ENCODE measurements at regions not wholly inside any gene's neighbourhood (a gene's known extent, or its start where the extent isn't known, plus 50 kb on each side); places are given as distances from the start of the nearest gene placed in this dataset.

DNA sequence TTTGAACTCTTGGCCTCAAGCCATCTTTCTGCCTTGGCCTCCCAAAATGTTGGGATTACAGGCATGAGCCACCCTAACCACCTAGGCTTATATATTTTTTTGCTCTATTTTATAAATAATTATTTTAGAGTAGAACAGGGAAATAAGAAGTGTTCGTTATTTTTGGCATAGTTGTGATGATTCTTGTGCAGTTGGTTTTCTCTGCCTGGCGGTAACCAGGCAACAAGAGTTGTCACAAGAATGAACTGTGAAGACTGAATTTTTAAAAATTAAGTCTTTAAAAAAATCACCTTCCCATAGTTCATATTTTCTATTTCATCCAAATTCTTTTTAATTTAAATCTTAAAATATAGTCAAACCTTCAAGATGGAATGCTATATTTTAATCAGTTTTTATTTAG is 310.2 kb downstream of the ARL6IP6 start:
- no peaks in the 10 kb centered on the region for H3K36me3 ChIP-seq (ENCODE audit: control insufficient read depth, insufficient read depth, low read length)
- no peaks in the 10 kb centered on the region; the same call in 1 of the 2 replicates for H3K4me1 ChIP-seq (ENCODE audit: control insufficient read depth, insufficient read depth, low read length)
- H3K27ac ChIP-seq (ENCODE audit: low read length): no peak overlapping the region
- H3K9me3 ChIP-seq (ENCODE audit: control insufficient read depth, insufficient read depth, low read length): no peaks in the 10 kb centered on the region
- DNase-seq (ENCODE audit: low read depth, low spot score): no peak
- no CpG with 5 or more reads among the region's 2 CpGs for WGBS (ENCODE audit: insufficient coverage, insufficient read length)
- no peak overlapping the region for H3K4me3 ChIP-seq (ENCODE audit: low read length)
- H3K27me3 ChIP-seq (ENCODE audit: control insufficient read depth, insufficient read depth, low read length): no peaks in the 10 kb centered on the region

DNA sequence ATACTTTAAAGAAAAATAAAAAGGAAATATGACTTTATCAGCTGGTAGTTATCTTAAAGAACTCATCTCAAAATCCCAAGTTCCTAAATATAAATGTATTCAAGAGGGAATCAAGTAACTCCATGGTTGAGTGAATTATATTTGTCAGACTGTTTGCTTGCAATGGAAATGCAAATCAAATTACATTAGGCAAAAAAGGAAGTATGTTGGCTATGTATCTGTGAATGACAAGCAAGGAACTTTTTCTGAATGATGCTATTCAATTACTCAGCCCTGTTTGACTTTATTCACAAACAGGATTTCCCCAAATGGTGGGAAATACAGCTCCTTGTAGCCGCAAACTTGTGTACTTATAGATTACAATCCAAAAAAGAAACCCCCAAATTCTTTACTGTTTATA is 309.1 kb downstream of the ARL6IP6 start:
- DNase-seq (ENCODE audit: low read depth, low spot score): no peak
- no peak overlapping the region for H3K4me3 ChIP-seq (ENCODE audit: low read length)
- no peaks in the 10 kb centered on the region for H3K27me3 ChIP-seq (ENCODE audit: control insufficient read depth, insufficient read depth, low read length)
- H3K4me1 ChIP-seq (ENCODE audit: control insufficient read depth, insufficient read depth, low read length): no peaks in the 10 kb centered on the region; the same call in 1 of the 2 replicates
- H3K36me3 ChIP-seq (ENCODE audit: control insufficient read depth, insufficient read depth, low read length): no peaks in the 10 kb centered on the region
- no peak overlapping the region for H3K27ac ChIP-seq (ENCODE audit: low read length)
- no peaks in the 10 kb centered on the region for H3K9me3 ChIP-seq (ENCODE audit: control insufficient read depth, insufficient read depth, low read length)
- WGBS (ENCODE audit: insufficient coverage, insufficient read length): no CpG with 5 or more reads among the region's 1 CpG

DNA sequence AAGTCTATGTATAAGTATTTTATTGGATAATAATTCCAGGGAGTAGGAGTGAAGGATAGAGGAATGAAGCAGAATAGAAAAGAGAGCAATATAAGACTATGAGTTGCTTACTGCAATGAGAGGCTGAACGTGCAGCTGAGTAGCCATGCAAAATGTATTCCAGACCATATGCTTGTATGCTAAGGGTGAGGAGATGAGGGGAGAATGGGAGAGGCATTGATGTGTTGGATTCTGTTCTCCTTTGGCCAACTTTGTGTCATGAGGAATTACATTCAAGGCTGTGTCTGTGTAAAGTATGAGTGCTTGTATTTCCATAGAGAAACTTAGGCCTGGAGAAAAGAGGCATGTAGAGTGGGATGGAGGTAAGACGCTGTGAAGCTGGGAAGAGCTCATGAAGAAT is 301.8 kb downstream of the ARL6IP6 start:
- no peak overlapping the region for H3K27ac ChIP-seq (ENCODE audit: low read length)
- H3K4me1 ChIP-seq (ENCODE audit: control insufficient read depth, insufficient read depth, low read length): no peaks in the 10 kb centered on the region; the same call in 1 of the 2 replicates
- no peak for DNase-seq (ENCODE audit: low read depth, low spot score)
- no CpG with 5 or more reads among the region's 2 CpGs for WGBS (ENCODE audit: insufficient coverage, insufficient read length)
- H3K4me3 ChIP-seq (ENCODE audit: low read length): no peak overlapping the region
- H3K27me3 ChIP-seq (ENCODE audit: control insufficient read depth, insufficient read depth, low read length): no peaks in the 10 kb centered on the region
- H3K36me3 ChIP-seq (ENCODE audit: control insufficient read depth, insufficient read depth, low read length): no peaks in the 10 kb centered on the region
- H3K9me3 ChIP-seq (ENCODE audit: control insufficient read depth, insufficient read depth, low read length): no peaks in the 10 kb centered on the region

DNA sequence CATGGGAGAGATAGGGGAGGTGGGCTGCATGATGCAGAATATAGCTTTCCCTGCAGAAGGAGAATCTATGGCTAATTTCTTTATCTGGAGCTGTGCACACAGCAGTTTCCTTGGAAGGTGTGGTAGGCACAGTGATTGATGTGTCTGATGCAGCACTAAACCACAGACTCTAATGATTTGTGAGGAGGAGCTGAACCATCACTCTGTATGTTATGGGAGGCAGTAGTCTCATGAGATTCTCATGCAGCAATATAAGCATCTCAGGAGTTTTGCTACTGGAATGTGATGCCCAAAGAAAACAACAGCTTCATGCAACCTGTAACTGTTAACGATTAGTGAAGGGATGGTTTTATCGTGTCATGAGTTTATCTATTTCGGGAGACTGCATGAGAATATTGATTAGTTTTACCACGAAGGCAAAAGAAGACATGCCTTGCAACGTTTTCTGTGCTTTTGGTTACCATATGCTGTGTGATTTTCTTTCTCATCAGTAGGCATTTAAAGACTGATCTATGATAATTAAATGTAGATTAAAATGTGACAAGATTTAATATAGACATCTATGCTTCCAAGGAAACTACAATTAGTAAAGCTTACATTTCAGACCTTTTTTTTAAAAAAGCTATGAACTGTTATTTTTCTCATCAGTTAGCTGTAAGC is 286.8 kb downstream of the ARL6IP6 start:
- no peaks in the 10 kb centered on the region for H3K4me1 ChIP-seq (ENCODE audit: control insufficient read depth, insufficient read depth, low read length)
- H3K27ac ChIP-seq (ENCODE audit: low read length): no peak overlapping the region
- no peak for DNase-seq (ENCODE audit: low read depth, low spot score)
- no peaks in the 10 kb centered on the region for H3K9me3 ChIP-seq (ENCODE audit: control insufficient read depth, insufficient read depth, low read length)
- H3K27me3 ChIP-seq (ENCODE audit: control insufficient read depth, insufficient read depth, low read length): no peaks in the 10 kb centered on the region
- WGBS (ENCODE audit: insufficient coverage, insufficient read length): no CpG with 5 or more reads among the region's 5 CpGs
- no peaks in the 10 kb centered on the region for H3K36me3 ChIP-seq (ENCODE audit: control insufficient read depth, insufficient read depth, low read length)
- H3K4me3 ChIP-seq (ENCODE audit: low read length): no peak overlapping the region

DNA sequence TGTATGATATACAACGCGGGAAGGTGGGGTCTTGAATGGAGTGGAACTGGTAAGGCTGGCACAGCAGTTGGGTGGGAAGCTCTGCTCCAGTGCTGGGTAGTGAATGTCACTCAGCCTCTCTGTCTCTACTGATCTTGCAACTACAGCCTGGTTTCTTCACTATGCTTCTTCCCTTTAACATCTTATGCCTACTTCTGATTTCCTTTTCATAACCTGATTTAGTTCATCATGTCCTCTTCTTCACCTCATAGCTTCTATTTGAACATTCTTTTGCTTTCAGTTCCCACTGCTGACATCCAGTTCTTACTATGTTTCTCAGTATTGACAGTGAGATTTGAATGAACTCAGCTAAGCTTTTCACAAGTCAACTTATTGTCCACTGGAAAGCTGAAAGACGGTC is 286.2 kb downstream of the ARL6IP6 start:
- DNase-seq (ENCODE audit: low read depth, low spot score): no peak
- no peak overlapping the region for H3K4me3 ChIP-seq (ENCODE audit: low read length)
- WGBS (ENCODE audit: insufficient coverage, insufficient read length): no CpG with 5 or more reads among the region's 3 CpGs
- H3K27me3 ChIP-seq (ENCODE audit: control insufficient read depth, insufficient read depth, low read length): no peaks in the 10 kb centered on the region
- H3K36me3 ChIP-seq (ENCODE audit: control insufficient read depth, insufficient read depth, low read length): no peaks in the 10 kb centered on the region
- H3K4me1 ChIP-seq (ENCODE audit: control insufficient read depth, insufficient read depth, low read length): no peaks in the 10 kb centered on the region
- H3K27ac ChIP-seq (ENCODE audit: low read length): no peak overlapping the region
- no peaks in the 10 kb centered on the region for H3K9me3 ChIP-seq (ENCODE audit: control insufficient read depth, insufficient read depth, low read length)

DNA sequence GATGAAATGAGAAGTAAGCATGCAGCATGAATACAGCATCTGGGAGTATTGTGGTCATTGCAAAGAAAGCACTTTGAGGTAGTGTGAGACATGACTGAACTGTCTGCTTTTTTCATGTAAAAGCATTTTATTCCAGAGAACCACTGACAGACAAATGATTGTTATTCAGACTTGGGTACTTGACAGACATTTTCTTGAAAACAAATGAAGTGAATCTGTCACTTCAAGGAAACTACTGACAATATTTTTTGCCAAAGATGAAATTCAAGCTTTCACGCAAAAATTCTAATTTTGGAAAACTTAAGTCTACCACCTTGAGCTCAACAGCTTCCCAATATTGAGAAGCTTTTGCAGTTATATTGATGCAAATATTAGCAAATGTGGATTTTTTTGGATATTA is 255.7 kb downstream of the ARL6IP6 start:
- WGBS (ENCODE audit: insufficient coverage, insufficient read length): no CpG with 5 or more reads among the region's 1 CpG
- Histone ChIP-seq H3K27ac (ENCODE audit: low read length) (no peak overlapping the region), H3K4me1 (ENCODE audit: control insufficient read depth, insufficient read depth, low read length) (no peaks in the 10 kb centered on the region), H3K4me3 (ENCODE audit: low read length) (no peak overlapping the region), H3K9me3 (ENCODE audit: control insufficient read depth, insufficient read depth, low read length) (no peaks in the 10 kb centered on the region; the same call in 1 of the 2 replicates), H3K27me3 (ENCODE audit: control insufficient read depth, insufficient read depth, low read length) (no peaks in the 10 kb centered on the region), H3K36me3 (ENCODE audit: control insufficient read depth, insufficient read depth, low read length) (no peaks in the 10 kb centered on the region)
- no peak for DNase-seq (ENCODE audit: low read depth, low spot score)

DNA sequence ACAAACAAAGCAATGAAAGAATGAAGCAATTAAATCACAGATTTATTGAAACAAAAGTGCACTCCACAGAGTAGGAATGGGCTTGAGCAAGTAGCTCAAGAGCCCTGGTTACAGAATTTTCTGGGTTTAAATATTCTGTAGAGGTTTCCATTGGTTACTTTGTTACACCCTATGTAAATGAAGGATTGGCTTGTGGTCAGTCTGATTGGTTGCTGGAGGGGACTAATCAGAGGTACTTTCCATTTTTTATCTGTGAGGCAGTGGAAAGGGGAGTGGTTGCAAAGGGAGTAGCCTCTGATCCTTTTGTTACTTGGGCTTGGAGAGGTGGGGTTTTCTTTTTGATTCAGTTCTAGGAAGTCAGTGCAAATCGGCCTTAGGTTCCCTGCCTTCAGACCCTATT is 253.3 kb downstream of the ARL6IP6 start:
- no peak for DNase-seq (ENCODE audit: low read depth, low spot score)
- Histone ChIP-seq H3K27me3 (ENCODE audit: control insufficient read depth, insufficient read depth, low read length) (no peaks in the 10 kb centered on the region), H3K36me3 (ENCODE audit: control insufficient read depth, insufficient read depth, low read length) (no peaks in the 10 kb centered on the region), H3K4me3 (ENCODE audit: low read length) (no peak overlapping the region), H3K9me3 (ENCODE audit: control insufficient read depth, insufficient read depth, low read length) (no peaks in the 10 kb centered on the region; the same call in 1 of the 2 replicates), H3K4me1 (ENCODE audit: control insufficient read depth, insufficient read depth, low read length) (no peaks in the 10 kb centered on the region), H3K27ac (ENCODE audit: low read length) (no peak overlapping the region)
- WGBS (ENCODE audit: insufficient coverage, insufficient read length): no CpG with 5 or more reads among the region's 1 CpG

DNA sequence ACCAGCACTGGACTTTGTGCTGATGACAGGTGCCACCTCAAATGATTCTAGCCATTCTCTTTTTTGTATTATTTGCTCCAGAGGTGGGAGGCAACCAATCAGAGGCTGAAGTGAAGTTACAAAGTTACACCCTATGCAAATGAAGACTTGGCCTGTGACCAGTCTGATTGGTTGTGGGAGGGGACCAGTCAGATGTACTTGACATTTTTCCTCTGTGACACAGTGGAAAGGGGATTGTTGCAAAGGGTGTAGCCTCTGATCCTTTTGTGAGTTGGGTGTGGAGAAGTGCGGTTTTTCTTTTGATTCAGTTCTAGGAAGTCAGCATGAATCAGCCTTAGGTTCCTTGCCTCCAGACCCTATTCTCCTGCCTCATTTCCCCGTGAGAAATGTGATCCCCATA is 244.0 kb downstream of the ARL6IP6 start:
- Histone ChIP-seq H3K27me3 (ENCODE audit: control insufficient read depth, insufficient read depth, low read length) (no peaks in the 10 kb centered on the region), H3K4me3 (ENCODE audit: low read length) (no peak overlapping the region), H3K27ac (ENCODE audit: low read length) (no peak overlapping the region), H3K36me3 (ENCODE audit: control insufficient read depth, insufficient read depth, low read length) (no peaks in the 10 kb centered on the region), H3K4me1 (ENCODE audit: control insufficient read depth, insufficient read depth, low read length) (no peaks in the 10 kb centered on the region), H3K9me3 (ENCODE audit: control insufficient read depth, insufficient read depth, low read length) (no peaks in the 10 kb centered on the region)
- no peak for DNase-seq (ENCODE audit: low read depth, low spot score)
- no CpG with 5 or more reads among the region's 2 CpGs for WGBS (ENCODE audit: insufficient coverage, insufficient read length)

DNA sequence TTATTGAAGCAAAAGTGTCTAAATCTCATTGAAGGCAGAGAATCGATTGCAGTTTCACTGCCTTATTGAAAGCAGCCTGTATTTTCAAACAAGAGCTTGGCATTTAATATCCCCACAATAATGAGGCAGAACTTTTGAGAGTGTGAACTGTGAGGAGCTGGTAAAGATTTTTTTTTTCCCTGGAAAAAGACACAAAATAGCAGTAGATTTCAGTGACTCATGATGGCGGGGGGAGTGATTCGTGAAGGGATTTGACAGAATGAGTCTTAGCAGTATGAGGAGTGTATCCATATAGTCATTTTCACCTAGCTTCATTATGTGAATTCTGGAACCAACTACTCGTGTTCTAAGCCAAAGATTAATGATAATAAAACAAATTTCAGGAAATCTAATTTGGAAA is 242.9 kb downstream of the ARL6IP6 start:
- Histone ChIP-seq H3K9me3 (ENCODE audit: control insufficient read depth, insufficient read depth, low read length) (no peaks in the 10 kb centered on the region), H3K27ac (ENCODE audit: low read length) (no peak overlapping the region), H3K27me3 (ENCODE audit: control insufficient read depth, insufficient read depth, low read length) (no peaks in the 10 kb centered on the region), H3K4me1 (ENCODE audit: control insufficient read depth, insufficient read depth, low read length) (no peaks in the 10 kb centered on the region), H3K4me3 (ENCODE audit: low read length) (no peak overlapping the region), H3K36me3 (ENCODE audit: control insufficient read depth, insufficient read depth, low read length) (no peaks in the 10 kb centered on the region)
- no peak for DNase-seq (ENCODE audit: low read depth, low spot score)
- WGBS (ENCODE audit: insufficient coverage, insufficient read length): no CpG with 5 or more reads among the region's 4 CpGs

DNA sequence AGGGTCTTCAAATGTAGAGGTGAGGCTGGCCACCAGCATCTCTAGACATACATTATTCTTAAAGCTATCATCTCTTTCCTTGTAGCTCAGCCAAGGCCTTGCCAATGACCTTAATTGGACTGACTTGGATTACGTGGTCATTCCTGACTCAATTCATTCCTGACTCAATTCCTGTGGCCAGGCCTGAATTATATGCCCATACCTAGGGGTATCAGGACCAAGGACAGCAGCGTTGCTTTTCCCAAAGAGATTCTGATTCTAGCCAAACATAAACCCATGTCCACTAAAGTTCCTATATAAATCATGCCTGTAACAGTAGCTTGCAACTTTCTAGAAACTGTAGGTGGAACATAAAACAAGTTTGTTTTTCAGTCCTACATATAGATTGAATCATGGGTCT is 231.7 kb downstream of the ARL6IP6 start:
- no peak for DNase-seq (ENCODE audit: low read depth, low spot score)
- H3K27ac ChIP-seq (ENCODE audit: low read length): no peak overlapping the region
- no CpG with 5 or more reads among the region's 2 CpGs for WGBS (ENCODE audit: insufficient coverage, insufficient read length)
- H3K27me3 ChIP-seq (ENCODE audit: control insufficient read depth, insufficient read depth, low read length): no peaks in the 10 kb centered on the region
- no peak overlapping the region for H3K4me3 ChIP-seq (ENCODE audit: low read length)
- no peaks in the 10 kb centered on the region for H3K9me3 ChIP-seq (ENCODE audit: control insufficient read depth, insufficient read depth, low read length)
- H3K36me3 ChIP-seq (ENCODE audit: control insufficient read depth, insufficient read depth, low read length): no peaks in the 10 kb centered on the region
- H3K4me1 ChIP-seq (ENCODE audit: control insufficient read depth, insufficient read depth, low read length): no peaks in the 10 kb centered on the region

DNA sequence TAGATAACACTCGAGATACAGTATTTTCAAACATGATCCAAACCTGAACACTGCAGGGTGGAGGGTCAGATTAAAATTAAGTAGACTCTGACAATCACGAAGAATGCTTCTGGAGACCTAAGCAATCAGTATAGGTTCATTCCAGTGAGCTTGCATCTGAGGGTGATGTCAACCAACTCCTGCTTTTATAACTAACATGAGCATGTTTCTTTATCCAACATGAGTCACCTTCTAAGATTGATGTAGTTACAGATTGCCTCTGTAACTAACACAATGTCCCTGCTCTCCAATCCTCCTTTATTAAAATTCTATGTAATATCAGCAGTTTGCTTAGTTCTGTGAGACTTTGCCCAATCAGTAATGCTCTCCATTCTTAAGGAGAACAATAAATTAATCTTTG is 225.7 kb downstream of the ARL6IP6 start:
- no peaks in the 10 kb centered on the region for H3K9me3 ChIP-seq (ENCODE audit: control insufficient read depth, insufficient read depth, low read length)
- DNase-seq (ENCODE audit: low read depth, low spot score): no peak
- WGBS (ENCODE audit: insufficient coverage, insufficient read length): no CpG with 5 or more reads among the region's 2 CpGs
- H3K36me3 ChIP-seq (ENCODE audit: control insufficient read depth, insufficient read depth, low read length): no peaks in the 10 kb centered on the region
- H3K27ac ChIP-seq (ENCODE audit: low read length): no peak overlapping the region
- H3K4me3 ChIP-seq (ENCODE audit: low read length): no peak overlapping the region
- no peaks in the 10 kb centered on the region for H3K27me3 ChIP-seq (ENCODE audit: control insufficient read depth, insufficient read depth, low read length)
- H3K4me1 ChIP-seq (ENCODE audit: control insufficient read depth, insufficient read depth, low read length): no peaks in the 10 kb centered on the region

Measured in iPS DF 6.9 (cell line).